ENCODE measurements at regions not wholly inside any gene's neighbourhood (a gene's known extent, or its start where the extent isn't known, plus 50 kb on each side); places are given as distances from the start of the nearest gene placed in this dataset.
"Not testable (repeated sequence)": the region's sequence is repeated elsewhere in the genome, so short reads cannot be mapped to it uniquely, and the experiment has no call there.

DNA sequence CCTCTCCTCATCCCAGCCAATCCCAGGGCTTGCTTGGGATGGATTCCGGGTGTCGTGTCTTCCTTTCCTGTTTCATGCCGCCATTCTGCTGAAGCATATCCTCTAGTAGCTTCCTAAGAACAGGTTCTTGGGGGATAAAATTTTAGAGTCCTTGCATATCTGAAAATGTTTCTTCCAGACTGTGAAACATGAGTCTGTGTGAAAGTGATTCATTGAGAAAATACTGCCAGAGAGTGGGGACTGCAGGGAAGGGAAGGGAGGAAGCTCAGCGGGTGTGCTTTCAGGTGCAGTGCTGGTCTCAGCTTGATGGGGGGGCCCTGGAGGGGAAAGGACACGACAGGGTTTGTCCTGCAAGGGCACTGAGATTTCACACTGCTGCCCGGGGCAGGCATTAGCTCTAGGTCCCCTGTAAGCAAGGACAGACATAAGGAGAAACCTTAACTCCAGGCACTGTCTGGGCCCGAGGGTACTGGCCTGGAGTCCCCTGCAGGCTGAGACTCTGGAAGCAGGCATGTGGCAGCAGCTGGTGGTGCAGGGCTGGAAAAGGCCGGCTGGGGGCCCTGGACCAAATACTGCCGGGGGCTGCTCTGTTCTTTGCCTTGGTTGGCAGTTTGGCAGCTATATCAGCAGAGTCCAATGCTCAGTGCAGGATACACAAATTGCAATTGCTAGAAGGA lies 97.6 kb upstream of the HS6ST1 start:
- DNase-seq, result no peak

- DNase-seq, result no peak
These were observed 98.1 kb upstream of the HS6ST1 start for GRCh38 chr2:128416806-128417205.

DNA sequence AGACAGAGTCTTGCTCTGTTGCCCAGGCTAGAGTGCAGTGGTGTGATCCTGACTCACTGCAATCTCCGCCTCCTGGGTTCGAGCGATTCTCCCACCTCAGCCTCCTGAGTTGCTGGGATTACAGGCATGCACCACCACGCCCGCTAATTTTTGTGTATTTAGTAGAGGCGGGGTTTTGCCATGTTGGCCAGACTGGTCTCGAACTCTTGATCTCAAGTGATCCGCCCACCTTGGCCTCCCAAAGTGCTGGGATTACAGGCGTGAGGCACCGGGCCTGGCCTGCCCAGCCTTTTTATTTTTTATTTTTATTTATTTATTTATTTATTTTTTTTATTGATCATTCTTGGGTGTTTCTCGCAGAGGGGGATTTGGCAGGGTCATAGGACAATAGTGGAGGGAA lies 98.6 kb upstream of the HS6ST1 start:
- not testable (repeated sequence) for DNase-seq

DNA sequence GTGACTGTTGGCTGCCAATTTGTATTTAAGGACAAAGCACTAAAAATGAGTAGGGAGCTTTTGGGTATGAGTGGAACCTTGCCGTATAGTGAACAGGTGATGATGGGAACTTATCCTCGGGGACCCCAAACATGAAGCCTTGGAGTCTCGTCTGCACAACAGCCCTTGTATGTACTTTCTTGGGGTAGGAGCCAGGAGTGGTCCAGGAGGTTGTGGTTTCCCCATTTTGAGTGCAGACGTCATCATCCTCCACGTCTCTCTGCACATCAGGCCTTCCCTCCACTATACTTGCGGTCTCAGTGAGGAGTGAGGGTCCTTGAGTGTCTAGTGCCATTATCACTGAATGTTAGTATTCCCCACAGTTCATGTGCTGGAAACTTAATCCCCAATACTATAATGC lies 101.5 kb upstream of the HS6ST1 start:
- no peak for DNase-seq

GRCh38 chr2:128420776-128421175 lies 102.1 kb upstream of the HS6ST1 start:
- DNase-seq, result no peak

DNA sequence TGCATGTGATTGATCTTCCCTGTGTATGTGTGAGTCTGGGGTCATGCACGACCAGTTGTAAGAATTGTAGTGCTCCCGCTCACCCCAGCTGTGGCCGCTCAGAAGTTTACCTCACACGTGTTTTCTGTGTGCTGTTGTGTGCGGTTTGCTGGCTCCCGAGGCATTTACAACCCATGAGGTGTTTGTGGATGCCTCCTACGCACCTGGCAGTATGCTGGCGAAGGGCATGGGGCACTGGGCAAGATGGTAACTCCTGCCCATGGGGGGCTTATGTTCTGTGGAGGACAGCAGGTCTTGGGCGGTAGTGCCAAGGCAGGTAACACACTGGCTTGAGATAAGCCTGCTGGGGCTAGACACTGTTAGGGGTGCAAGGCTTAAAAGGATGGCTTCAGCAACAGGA lies 102.6 kb upstream of the HS6ST1 start:
- no peak for DNase-seq

DNA sequence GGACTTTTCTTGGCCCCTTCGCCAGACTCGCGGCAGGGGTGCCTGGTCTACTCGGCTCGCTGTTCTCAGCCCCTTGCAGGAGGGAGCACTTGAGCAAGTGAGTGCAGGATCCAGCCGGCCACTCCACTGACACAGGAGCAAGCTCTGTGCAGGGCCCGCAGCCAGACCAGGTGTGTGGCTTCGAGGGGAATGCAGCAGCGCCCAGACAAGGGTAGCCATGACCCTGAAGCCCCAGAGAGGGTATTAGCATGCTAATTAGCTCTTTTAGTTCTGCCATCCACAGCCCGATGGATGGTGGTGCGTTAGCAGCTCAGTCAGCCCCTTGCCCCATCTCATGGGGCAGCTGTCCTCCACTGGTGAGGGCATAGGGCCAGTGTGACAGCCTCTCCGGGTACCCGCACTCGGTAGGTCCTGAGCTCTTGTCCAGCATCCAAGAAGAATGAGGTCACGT lies 103.2 kb upstream of the HS6ST1 start:
- no peak for DNase-seq

DNA sequence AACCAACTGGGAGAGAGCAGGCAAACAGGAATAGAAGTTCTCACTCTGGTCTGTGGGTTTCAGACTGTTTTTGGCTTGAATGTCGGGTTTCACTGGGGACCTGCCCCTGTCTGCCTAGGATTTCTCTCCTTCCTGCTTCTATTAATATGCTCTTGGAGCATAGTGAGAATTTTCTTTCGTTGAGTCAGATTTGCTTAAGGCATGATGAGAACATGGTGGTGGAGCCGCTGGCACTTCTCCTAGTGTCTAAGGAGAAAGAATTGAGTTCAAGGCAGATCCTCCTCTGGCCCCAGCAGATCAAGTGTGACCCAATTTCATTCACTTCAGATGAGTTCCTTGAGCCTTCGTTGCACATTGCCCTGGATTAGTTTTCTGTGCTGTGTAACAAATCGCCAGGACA lies 103.9 kb upstream of the HS6ST1 start:
- DNase-seq, result no peak

GRCh38 chr2:128423788-128424165 lies 105.1 kb upstream of the HS6ST1 start:
- no peak for DNase-seq

DNA sequence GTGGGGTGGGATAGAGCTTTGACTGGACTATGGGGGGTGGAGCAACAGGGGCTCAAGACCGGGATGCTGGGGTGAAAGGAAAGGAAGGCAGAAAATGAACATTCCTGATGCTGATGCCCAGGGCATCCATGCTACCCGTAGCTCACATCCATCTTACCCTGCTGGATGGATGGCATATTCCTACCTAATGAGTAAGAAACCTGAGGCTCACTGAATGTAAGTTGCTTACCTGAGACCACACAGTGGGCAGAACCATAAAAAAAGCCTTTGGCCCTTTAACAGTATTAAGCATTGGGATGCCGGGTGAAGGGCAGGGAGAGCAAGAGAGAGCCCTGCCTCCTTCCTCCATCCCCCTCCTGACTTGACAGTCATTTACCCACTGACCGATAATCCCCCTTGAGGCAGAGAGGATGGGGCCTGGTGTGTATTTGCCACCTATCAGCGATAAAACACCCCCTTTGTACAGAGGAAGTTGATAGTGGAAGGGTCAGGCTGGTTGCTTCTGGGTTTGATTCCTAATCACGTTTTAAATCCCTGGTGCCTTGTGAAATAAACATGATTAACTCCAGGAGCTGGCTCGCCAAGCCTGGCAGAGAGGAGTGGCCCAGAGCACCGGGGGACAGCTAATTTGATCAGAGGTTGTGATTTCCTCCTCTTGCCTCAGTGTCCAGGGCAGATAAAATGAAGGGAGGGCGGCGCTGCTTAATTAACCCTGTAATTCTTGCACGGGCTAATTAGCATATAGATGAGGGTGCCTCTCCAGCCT lies 105.9 kb upstream of the HS6ST1 start:
- peak; percentile 40 for DNase-seq

GRCh38 chr2:128425216-128425615 lies 106.5 kb upstream of the HS6ST1 start:
- DNase-seq, result peak; percentile 32

- peak; percentile 18 for DNase-seq
These were observed 107.3 kb upstream of the HS6ST1 start for GRCh38 chr2:128425731-128426620.

DNA sequence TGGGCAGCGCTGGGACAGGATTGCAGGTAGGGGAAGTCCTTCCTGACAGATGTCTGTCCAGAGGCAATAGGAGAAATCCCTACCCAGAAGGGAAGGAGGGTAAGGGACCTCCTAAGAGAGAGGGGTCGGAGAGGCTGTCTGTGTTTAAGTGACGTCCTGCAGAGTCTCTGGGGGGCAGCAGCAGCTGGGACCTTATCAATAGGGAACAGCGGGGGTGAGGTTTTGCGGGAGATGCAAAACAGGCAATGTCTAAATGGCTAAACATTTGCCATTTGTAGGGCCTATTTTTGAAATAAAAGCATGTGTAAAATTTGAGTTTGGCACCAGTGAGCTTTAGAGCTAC lies 108.7 kb upstream of the HS6ST1 start:
- no peak for DNase-seq

GRCh38 chr2:128428415-128428814 lies 109.7 kb upstream of the HS6ST1 start:
- DNase-seq, result no peak

GRCh38 chr2:128432423-128432822 lies 113.8 kb upstream of the HS6ST1 start:
- DNase-seq, result no peak

DNA sequence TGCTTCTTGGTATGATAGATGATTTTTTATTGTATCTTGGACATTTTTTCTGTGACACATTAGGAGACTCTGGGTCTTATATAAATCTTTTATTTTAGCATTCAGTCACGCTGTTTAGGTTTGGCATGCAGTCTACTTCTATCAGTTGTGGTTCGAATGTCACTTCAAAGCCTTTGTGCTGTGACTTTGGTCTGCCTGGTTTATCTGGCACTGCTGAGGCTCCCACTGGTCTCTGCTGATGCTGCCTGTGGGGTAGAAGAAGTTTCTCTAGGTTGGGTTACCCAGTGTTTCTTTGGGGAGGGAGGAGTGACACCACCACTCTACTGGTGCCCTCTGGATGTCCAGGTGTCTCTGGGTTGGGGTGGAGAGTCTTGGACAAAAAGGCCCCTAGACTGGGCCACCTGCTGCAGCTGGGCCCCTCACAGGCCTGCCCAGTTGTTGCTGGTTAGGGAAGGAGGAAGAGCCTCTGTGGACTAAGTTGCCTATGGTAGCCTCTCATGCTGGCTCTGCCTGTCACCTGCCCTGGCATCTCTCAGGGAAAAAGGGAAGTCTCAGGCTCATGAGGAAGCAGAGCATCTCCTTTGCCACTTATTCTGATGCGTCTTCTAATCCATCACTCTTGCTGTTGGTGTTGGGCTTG lies 115.4 kb upstream of the HS6ST1 start:
- no peak for DNase-seq

GRCh38 chr2:128435576-128436478 lies 117.2 kb upstream of the HS6ST1 start:
- DNase-seq, result peak; percentile 72

GRCh38 chr2:128436479-128437203 lies 118.0 kb upstream of the HS6ST1 start:
- no peak for DNase-seq

GRCh38 chr2:128437204-128437565 lies 118.5 kb upstream of the HS6ST1 start:
- peak; percentile 44 for DNase-seq

DNA sequence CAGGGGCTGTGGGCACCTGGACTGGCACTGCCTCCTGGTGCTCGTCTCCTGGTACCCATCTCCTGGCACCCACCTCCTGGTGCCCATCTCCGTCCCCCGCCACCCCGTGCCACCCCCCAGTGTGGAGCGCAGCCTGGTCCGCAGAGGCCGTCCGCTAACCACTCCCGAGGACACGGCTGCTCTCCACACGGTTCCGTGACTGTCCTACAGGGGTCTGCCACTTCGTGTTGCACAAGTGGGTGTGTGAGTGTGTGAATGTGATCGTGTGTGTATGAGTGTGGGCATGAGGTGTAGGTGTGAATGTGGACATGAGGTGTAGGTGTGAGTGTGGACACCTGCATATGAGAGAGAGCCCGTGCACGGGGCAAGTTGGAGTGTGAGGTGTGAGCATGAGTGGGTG lies 119.4 kb upstream of the HS6ST1 start:
- no peak for DNase-seq

DNA sequence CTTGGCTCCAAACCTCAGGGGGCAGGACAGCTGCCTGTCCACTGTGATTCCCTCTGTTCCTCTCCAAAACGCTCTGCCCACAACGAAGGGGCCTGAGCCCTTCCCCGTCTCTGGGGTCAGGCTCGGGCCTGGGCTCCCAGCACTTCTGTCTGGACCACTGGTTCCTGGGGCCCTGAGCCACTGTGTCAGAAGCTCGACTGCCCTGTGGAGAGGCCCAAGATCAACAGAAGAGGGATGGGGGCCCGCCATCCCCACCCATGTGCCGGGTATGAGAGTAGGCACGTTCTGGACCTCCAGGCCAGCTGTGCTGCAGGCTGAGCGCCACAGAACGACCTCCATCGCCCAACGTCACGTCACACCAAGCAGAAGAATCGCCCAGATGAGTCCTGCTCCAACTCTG lies 119.9 kb upstream of the HS6ST1 start:
- DNase-seq, result no peak
